ENCODE measurements at regions not wholly inside any gene's neighbourhood (a gene's known extent, or its start where the extent isn't known, plus 50 kb on each side); places are given as distances from the start of the nearest gene placed in this dataset.
"Not testable (repeated sequence)": the region's sequence is repeated elsewhere in the genome, so short reads cannot be mapped to it uniquely, and the experiment has no call there.

DNA sequence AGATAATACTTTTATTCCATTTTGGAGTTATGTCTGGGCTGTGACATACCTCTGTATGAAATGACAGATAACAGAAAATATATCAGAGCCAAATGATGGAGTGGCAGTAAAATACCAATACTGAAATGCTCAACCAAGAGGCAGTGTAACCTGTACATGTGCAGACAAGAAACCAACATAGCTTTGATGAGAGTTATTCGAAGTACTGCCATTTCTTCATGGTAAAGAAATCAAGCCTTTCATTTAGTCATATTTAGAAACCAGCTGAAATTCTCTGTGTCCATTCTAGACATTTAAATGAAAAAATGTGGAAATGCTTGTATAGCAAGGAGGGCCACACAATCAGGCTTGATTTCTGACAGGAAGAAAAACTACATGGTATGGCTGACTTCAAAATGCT is 127.1 kb upstream of the PTPRZ1 start:
- POLR2A ChIA-PET: no interaction called here
- CTCF ChIA-PET: no interaction called here

DNA sequence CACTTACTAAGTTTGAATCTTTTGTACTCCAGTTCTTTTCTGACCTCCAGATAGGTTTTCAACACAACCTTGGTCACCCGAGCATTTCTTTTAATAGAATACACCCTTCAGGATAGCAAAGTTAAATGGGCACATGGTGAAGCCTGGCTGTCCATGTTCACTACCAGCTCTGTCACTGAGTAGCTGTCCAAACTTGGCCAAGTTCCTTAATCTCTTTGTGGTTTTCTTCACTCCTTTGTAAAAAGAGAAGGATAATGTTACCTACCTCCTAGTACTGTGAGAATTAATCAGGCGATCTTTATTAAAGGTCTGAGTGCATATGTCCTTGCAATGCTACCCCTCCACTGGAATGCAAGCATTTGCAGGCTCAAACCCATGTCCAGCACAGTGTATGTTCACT is 128.1 kb upstream of the PTPRZ1 start:
- POLR2A ChIA-PET: no interaction called here
- CTCF ChIA-PET: no interaction called here

DNA sequence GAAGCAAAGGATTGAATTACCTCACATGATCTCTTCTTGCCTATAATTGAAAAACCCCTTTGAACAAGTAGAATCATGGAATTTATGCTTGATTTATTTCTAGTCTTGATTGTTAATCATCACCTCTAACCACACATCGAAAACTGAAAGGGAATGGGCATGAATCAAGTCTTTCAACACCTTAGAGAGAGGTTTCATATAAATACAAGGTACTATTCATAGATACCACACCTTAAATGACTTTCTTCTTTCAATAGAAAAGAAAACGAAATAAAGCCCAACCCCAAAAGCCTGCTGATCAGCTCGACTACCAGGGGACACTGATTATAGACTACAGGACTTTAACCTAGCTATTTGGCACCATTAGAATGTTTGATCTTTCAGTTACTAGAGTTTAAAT is 128.6 kb upstream of the PTPRZ1 start:
- POLR2A ChIA-PET: no interaction called here
- CTCF ChIA-PET: no interaction called here

DNA sequence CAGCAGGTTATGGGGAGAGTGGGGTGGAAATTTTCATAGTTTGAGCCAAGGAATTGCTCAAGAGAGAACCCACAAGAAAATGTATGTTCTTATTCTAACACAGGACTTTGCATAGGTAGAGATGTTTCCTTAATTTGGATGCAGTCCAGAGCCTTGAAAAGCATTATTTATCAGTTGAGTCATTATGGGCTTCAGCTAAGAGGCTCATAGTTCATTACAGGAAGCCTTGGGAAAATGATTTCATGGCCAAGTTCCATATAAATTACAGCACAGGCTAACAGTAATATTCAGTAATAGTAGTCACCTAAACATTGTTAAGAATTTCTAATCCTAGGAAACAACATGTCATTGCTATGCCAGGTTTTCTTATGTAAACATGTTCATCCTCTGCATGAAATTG is 131.1 kb upstream of the PTPRZ1 start:
- POLR2A ChIA-PET: no interaction called here
- CTCF ChIA-PET: no interaction called here

DNA sequence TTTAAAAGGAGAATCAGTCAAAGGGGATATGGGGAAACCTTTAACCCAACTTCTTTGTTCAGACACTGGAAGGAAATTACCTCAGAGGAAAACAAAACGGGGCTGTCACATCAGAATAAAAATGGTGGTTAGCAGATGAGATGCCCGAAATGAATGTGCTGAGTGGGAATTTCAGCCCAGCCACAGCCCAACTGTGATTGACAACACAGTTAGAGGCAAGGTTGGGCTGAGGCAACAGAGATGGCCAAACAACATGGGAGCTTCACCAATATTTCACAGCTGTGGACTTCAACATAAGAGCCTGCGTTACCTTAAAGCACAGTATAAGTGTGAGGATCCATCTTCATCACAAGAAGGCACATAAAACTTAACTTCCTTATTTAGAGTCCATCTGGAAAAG is 133.5 kb upstream of the PTPRZ1 start:
- POLR2A ChIA-PET: no interaction called here
- CTCF ChIA-PET: no interaction called here

DNA sequence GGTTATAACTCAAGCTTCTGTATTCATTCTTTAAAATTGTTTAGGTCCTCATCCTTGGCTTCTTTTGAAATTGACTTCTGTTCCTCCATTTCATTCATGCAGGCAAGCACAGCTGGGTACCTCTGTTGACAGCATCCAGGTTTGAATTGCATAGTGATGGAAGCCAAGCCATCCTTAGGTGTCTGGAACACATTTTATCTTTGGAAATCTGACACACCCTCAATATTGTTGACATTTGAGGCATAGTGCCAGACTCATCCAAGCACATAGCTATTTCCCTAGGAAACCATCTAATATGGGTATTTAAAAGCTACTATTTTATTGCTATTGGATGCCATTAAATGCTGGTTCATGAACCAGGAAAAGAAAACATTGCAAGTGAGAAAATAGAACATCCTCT is 142.1 kb upstream of the PTPRZ1 start:
- CTCF ChIA-PET: no interaction called here
- POLR2A ChIA-PET: no interaction called here

DNA sequence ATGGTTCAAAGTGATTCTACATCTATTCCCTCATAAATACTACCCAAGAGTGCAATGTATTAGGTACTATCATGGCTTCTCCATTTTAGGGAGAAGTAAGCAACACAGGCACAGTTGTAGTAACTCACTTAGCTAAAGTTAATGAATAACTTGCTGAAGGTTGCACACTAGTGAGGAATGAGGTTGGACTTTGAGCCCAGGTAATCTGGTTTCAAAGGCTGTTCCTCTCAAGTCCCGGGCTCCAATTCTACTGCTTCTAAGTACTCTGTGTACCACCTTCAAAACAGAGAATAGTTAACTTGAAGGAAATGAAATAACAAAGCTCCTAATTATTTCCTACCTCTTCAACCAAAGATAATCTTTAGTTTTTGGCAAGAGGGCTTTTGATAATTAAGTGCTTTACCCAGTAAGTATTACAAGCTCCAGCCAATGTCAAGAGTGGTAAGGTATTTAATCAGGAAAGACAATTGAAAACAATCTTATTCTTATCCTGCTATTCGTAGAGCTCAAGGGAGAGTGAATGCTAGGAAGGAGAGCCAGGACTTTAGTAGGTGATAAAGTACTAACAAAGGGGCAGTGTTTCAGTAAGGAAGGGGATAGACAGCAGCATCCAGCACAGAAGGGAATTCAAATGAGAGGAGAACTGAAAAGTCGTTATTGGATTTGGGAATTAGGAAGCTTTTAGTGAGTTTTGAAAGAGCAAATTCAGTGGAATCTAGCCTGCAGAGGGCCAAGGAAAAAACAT is 158.2 kb upstream of the PTPRZ1 start:
- POLR2A ChIA-PET: no interaction called here
- CTCF ChIA-PET: no interaction called here

DNA sequence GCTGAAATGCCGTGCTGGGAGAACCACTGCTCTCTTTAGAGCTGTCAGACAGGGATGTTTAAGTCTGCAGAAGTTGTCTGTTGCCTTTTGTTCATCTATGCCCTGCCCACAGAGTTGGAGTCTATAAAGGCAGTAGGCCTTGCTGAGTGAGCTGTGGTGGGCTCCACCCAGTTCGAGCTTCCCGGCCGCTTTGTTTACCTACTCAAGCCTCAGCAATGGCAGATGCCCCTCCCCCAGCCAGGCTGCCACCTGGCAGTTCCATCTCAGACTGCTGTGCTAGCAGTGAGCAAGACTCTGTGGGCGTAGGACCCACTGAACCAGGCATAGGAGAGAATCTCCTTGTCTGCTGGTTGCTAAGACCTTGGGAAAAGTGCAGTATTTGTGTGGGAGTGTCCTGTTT is 160.0 kb upstream of the PTPRZ1 start:
- POLR2A ChIA-PET, CTCF ChIA-PET: not testable (repeated sequence)

DNA sequence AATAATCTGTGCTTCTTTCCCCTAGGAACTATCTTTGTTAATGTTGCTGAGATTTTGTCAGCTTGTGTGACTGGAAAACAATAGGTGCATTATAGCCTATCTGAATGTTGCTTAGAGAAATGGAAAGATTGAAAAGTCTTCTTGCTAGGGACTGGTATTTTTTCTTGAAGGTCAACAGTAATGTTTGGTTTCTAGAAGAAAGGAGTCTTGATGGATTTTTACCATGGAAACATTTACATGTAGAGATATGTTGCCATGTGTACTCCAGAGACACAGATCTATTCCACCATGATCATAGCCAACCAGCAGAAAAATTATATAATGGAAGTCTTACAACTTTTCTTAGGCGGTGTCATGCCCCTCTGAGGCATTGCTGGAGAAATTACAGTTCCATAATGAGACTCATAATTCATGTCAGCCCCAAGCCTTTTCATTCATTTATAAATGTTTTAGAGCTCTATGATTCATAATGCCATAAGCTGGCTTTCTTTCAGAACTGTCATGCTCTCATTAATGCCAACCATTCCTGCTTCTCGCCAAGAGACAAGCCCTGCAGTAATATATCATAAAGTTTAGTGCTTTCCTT is 175.1 kb upstream of the PTPRZ1 start:
- ChIA-PET CTCF (no interaction called here), POLR2A (no interaction called here)

DNA sequence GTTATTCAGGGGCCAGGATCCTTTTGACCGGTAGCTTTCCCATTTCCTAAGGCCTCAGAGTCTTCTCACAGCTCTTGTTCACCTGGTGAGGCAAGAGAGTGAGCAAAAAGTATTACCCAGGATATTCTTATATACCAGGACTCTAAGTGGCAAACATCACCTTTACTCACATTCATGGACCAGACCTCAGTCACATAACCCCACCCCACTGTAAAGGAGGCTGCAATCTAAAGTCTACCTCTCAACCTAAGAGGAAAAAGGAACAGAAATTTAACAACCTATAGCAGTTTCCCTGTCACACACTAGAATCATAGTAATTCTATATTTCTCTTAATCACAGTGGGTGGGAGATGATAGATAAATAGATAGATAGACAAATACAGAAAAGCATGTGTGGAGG is 176.0 kb upstream of the PTPRZ1 start:
- ChIA-PET CTCF (no interaction called here), POLR2A (no interaction called here)

DNA sequence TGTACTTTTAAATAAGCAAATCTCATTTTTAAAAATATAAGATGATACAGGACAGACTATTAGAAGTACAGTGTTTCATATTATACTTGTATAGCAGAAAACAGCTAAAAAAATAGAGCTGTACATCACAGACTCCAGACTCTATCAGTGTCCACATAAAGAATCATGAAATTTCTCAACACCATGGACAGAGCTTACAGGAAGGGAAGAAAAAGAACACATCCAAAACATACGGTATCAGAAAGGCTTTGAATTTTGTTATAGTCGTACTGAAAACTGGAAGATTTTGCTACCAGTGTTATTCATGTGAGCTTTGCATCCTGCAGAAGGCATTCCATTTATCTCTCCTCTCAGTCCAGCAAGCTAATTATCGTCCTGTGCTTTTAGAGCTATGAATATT is 183.2 kb upstream of the PTPRZ1 start:
- POLR2A ChIA-PET: no interaction called here
- CTCF ChIA-PET: interaction anchor here (0.5 kb wide), 1 partner anchor 399 kb away, joined by 3 read pairs; no protein-coding TSS in a partner anchor

DNA sequence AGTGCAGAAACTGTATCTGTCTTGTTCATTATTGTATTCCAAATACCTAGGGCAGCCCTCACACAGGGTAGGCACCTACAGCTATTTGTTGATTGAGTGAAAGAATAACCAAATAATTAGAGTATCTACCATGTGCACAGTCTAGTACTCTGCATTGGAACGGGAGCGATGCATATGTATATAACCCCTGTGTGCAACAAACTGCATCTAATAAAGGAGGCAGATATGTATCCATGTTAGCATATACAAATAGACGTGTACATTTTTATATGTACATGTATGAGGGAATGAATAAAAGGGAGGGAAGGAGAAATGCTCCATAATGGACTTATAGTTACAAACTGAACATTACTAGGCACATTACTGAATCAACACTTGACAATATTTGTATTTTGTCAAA is 191.3 kb upstream of the PTPRZ1 start:
- ChIA-PET CTCF (no interaction called here), POLR2A (no interaction called here)

DNA sequence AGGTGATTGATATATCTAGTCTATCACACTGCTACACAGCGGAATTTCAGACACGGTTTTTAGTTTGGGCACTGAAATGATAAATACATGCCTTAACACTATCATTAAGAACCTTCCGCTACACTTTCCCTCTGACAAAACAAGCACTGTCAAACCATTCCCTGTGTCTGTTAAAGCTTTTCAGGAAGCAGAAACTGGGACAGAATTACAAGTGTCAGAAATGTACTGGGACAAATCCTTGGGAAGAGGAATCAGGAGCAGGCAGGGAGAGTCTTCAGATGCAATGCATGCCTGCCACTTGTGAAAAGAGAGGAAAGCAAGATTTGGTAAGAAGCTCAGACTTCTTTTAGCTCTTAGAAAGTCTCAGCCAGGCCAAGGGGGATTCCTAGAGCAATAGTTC is 196.8 kb upstream of the PTPRZ1 start:
- POLR2A ChIA-PET: no interaction called here
- CTCF ChIA-PET: no interaction called here

DNA sequence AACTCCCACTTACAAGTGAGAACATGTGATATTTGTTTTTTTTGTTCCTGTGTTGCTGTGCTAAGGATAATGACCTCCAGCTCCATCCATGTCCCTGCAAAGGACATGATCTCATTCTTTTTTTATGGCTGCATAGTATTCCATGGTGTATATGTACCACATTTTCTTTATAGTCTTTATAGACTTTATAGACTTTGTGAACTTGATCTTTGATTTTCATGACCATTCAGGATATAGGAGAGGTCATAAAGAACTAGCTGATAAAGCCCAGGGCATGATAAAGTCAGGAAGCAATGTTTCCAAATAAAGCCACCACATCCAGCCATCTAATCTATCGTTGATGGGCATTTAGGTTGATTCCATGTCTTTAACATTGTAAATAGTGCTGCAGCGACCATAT is 198.5 kb upstream of the PTPRZ1 start:
- CTCF ChIA-PET, POLR2A ChIA-PET: not testable (repeated sequence)

DNA sequence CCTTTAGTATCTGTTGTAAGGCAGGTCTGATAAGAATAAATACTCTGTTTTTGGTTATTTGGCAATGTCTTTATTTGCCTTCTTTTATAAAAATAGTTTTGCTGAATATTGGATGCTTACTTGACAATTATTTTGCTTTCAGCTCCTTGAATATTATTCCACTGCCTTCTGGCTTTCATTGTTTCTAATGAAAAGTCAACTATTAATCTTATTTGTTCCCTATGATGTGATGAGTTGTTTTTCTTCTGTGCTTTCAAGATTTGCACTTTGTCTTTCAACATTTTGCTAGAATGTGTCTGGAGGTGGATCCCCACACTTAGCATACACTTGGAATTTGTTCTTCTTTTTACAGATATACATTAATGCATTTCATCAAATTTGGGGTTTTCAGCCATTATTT is 203.8 kb upstream of the PTPRZ1 start:
- POLR2A ChIA-PET: no interaction called here

DNA sequence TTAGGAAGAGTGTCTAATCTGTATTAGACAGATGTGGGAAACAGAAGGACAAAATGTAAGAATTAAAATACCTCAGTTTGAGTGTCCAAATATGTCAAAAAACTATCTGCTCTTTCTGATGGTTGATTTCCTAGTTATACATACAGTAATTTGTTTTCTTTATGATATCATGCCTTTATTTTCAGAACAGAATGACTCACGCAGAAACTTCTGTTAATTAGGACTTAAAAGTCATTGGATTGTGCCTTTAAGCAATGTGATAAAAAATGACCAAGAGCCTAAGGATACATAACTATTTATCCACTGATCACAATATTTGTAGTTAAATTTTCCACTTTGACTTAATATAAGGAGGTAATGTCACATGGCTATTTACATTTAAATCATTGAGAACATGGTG is 206.7 kb upstream of the PTPRZ1 start:
- ChIA-PET POLR2A (no interaction called here), CTCF (interaction anchor here (0.7 kb wide), 2 partner anchors 47 to 187 kb away, joined by 3 to 5 read pairs; no protein-coding TSS in a partner anchor)

More for the DNA sequence above, 203.8 kb upstream of the PTPRZ1 start:
- CTCF ChIA-PET: no interaction called here

DNA sequence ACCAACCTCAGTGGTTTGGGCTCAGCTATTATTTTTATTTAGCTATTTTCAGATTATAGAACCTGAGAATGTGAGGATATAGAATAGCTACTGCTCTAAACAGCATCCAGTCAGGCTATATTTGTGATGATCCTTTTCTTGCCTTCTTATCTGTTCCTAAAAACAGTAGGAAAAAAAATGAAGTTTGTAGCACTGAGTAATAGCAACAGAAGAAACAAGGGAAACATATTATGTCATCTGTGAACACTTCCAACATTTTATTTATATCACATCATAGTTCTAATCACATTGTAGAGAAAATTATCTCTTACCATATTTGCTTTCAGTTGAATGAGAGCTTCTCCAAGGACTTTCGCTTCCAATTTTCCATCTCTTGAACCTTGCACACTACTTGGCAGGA is 229.6 kb upstream of the PTPRZ1 start:
- CTCF ChIA-PET: no interaction called here

DNA sequence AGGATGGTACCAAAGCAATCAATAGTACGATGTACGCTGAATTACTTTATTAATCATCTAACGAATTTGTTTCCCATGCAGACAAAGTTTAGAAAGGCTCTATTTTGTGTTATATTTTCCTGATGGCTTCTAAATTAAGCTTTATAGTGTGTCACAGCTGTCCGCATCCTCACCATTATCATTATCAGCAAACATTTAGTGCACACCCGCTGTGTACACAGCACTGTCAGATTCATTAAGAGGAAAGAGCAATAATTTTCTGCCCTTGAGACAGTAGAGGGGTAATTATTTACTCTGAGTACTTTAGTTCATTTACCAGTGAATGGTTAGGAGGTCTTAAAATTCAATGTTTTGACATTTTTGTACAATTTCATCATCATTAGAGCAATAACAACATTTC is 233.3 kb upstream of the PTPRZ1 start:
- POLR2A ChIA-PET: no interaction called here
- CTCF ChIA-PET: no interaction called here

More for the DNA sequence above, 229.6 kb upstream of the PTPRZ1 start:
- POLR2A ChIA-PET: no interaction called here

DNA sequence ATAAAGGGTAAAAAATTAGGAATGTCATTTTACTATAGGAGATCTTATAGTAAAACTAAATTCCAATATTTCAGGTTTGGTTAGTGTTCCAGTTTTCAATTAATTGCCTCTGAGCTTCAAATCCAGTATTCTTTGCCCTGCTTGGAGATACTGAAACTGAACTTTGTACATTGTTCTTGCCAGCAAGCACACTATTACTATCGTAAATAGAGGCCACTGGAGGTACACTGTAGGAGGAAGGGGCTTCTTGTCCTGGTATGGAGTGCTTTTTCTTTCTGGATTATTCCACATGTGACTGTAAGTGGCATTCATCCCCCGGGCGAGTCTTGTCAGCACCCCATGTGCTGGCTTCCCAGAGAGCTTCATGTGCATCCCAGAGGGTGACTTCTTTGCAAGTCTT is 234.7 kb upstream of the PTPRZ1 start:
- CTCF ChIA-PET: no interaction called here
- POLR2A ChIA-PET: no interaction called here

DNA sequence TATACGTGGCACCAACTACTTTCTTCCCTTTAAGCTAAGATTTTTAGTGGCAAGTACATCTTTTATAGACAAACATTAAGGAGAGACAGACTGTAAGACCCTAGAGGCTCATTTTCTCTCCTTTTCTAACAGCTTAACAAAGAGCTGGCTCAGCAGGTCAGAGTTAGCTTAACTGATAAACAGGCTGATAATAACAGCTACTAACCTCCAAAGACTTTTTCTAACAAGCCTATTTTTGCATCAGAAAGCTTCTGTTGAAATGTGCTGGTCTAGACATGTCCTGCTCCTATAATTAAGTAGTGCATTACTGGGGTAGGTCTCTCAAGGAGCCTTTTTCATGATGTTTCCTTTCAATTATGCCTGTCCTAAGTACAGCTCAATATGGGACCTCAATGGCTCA is 238.2 kb upstream of the FAM3C start:
- CTCF ChIA-PET: no interaction called here
- POLR2A ChIA-PET: no interaction called here

DNA sequence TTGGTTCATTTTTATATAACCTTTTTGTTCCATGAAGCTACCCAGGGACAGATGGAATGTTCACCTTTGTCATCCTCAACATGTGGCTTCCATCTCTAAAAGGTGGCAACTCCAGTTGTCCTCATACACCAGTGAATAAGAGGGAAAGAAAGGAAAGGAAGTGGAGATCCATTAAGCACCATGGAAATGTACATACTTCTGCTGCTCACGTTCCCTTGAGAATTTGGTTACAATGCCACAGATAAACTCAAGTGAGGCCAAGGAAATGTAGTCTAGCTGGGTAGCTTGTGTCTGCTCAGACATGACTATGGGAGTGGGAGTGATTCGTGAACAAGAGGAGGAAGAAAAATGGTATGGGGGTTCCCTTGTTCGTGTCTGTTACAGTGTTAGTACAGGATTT is 237.1 kb upstream of the FAM3C start:
- ChIA-PET POLR2A (no interaction called here), CTCF (no interaction called here)

DNA sequence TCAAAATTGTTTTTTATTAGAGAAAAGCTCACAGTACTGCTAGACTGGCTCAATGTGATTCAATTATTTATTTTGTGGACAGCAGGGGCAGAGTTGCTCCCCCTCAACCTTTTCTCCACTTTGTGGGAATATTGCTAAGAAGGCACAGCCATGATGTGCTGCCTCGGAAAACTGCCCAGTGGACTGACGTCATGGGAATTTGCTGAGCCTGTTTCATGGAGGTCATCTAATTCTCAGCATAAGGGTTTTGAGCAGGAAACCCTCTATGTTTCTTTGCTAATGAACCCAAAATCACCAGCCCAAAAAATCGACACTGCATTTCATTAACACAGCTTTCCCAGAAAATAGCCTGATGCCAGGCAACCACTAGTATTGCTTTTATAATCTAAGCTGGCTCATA is 228.8 kb upstream of the FAM3C start:
- CTCF ChIA-PET: no interaction called here
- POLR2A ChIA-PET: no interaction called here

All from activated CD8-positive, alpha-beta memory T cell treated with anti-CD3 and anti-CD28 coated beads for 36 hours (primary cell).